ENCODE measurements at regions not wholly inside any gene's neighbourhood (a gene's known extent, or its start where the extent isn't known, plus 50 kb on each side); places are given as distances from the start of the nearest gene placed in this dataset.
"Not testable (repeated sequence)": the region's sequence is repeated elsewhere in the genome, so short reads cannot be mapped to it uniquely, and the experiment has no call there.

DNA sequence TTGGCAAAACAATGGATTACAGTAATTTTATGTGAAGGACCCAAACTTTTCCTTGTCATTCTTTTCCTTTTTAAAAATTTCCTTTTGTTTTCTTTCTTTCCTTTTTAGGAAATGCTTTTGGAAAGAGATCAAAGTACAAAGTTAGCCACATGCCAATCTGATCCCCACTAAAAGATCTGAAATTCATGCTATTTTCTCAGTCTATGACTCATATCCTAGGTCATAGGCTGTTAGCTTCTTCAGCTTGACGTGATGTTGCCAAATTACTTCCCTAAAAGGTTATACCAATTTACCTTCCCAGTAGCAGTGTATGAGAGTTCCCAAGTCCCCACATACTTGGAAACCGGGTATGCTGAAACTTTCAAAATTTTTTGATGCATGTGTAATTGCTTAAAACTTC is 355.3 kb downstream of the INSIG2 start:
- no peak for DNase-seq

DNA sequence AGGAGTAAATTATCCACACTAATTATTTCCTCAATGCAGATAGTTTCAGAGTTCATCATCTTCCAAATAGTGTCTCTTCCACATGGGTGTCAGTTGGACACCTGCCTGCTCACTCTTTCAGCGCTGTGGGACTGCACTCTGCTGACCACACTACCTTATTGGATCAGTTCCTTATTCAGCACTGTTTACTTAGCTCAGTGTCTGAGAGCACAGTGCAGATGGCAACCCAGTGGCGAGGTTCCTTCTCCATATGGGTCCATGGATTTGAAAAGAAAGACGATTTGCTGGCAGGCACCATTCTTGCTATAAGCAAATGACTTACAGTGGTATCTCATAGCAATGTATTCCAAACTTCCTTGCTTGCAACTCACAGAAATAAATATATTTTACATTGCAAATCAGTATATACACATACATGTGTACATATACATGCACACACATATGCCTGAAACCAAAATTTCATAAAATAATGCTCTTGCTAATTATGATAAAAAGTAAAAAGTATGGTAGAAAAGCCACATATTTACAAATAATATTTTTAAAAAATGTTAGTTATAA is 354.8 kb downstream of the INSIG2 start:
- DNase-seq: no peak

DNA sequence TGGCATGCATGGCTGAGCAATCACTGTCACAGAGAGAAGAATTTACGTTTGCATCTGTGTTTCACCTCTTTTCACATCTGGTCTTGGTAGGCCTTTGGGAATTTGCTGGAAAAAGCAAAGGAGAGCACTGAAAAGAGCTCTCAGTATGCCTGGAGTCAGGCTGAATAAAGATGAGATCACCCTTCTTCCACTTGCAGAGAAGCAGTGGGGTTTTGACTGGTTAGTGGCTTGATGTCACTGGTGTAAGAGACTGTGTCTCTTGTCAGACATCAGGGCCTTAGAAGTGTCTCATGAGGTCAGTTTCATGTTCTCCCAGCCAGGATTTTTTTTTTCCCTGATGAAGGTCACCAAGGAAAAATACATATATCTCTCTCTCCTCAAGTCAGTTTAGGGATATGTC is 353.8 kb downstream of the INSIG2 start:
- no peak for DNase-seq

DNA sequence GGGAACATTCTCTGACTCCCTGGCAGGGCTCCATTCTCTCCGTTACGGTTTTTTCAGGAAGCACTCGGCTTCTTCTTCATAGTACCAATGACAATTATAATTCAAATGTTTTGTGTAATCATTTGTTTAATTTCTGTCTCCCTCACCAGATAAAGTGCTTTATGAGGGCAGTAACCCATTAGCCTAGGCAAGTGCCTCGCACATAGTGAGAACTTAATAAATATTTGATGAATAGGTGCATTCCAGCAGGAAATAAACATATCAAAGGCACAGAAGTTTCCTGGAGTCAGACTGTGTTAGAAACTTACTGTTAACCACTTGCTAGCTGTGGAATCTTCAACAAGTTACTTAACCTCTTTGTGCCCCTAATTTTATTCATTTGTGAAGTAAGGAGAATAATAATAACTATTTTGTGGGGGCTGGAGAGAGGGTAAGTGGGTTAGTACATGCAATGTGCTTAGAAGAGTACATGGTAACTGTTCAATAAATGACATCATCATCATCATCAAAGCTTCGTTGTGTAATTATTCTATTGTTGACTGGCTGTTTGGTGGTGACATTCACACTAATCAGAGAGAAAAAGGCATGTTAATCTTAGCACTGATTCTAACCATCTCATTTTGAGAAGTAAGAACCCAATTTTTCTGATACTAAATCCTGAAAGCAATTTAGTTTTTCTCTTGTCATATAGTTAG is 352.3 kb downstream of the INSIG2 start:
- DNase-seq: no peak

DNA sequence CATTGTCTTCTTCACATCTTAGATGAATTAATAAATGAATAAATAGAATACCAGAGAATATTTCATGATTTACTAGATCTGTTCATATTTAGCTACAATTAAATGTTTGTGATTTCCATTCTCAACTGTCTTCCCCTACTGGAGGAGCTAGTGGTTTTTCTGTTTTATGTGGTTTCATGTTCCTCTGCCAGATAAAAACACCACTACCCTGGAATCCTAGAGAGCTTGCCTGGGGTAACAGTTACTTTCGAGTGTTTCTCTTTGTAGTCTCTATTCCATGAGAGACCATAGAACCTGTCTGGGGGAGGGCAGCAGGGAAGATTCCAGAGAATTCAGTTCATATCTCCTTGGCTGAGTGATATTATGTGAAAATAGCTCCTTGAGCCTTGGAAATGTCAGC is 349.2 kb downstream of the INSIG2 start:
- DNase-seq: no peak

DNA sequence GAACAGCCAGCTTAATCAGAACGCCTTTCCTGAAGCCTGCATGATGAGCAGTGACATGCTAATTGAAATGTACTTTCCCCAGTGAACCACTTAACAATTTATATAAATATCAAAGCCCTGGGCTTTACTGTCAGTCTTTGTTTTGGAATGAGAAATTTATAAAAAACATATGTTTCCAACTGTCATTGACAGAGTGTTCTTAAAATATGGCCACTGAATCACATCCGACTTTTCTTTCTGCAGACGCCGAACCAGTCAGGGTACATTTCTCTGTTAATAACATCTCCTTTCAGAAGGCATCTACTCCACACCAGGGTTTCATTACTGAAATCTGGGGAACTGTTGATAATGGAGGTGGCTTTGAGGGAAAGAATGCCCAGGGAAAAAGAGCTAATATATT is 343.7 kb downstream of the INSIG2 start:
- DNase-seq: no peak

DNA sequence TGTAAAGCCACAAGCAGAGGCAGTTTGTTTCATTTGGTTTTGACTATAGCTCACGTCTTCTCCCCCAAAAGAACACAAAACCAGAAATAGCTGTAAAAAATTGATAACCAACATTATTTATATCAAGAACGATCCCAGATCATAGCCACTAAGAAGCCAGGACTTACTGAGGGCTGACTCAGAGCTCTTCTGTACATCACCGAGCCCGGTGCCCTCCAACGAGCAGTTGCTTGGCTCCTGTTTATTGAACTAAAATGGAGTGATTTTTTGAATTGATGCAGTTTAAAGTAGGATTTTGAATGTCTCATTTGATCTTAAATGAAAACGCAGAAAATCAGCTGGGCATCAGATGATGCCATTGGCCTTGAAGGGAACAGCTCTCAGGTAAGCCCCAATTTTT is 343.3 kb downstream of the INSIG2 start:
- no peak for DNase-seq

DNA sequence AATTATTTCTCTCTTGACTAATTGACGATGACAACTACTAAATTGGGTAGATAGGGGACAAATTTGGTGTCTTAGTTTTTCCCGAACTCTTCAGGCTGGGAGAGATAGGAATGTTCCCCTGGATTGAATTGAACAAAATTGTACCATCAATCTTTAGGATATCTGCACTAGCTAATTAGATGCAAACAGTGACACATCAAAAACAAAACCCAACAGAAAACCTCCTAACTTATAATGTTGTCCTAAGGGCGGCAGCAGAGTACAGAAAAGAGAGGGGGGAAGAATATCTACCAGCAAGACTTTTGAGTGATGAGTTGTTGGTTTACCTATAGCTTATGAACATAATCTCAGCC is 342.9 kb downstream of the INSIG2 start:
- no peak for DNase-seq

DNA sequence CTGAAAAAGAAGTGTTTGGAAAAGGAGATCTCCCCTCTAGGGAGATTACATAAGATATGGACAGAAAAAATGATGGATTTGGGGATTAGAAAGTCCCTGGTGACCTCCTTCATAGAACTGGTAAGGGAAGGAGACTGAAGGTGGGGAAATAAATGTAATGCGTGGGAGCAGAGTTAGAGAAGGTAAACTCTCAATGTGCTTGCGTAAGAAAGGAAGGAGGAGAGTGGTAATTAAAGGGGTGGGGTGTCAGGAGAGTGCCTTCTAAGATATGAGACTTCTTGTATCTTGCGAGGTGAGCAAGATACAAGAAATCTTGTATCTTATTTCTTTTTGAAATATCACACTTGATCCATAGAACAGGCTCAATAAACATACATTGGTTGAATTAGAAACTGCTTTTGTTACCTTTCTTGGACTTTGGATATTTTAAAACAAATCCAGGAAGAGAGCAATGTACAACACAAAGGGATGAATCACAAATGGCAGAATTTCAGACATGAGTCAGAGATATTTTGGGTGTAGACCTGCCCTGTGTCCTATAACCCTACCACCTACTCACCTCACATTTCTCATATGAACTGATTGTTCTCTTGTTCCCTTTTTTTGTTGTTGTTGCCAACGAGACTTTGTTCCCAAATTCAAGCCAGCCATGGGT is 342.4 kb downstream of the INSIG2 start:
- DNase-seq: no peak

DNA sequence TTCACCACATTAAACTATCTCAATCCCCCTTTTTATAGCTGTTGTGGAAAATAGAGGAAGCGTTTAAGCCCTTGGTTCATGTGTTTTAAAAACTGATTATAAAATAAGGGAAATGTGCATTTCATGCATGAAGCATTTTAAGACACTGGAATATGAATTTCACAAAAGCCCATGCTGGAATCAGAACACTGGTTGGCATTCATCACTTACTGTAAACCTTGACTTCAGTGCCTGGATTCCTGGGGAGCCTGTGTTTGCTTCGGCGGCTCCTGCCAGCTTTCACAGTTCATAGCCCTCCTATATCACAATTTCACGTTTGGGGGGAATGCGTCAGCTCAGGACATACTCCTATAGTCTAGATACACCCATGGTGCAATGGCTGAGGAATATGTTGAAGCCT is 336.9 kb downstream of the INSIG2 start:
- DNase-seq: no peak

DNA sequence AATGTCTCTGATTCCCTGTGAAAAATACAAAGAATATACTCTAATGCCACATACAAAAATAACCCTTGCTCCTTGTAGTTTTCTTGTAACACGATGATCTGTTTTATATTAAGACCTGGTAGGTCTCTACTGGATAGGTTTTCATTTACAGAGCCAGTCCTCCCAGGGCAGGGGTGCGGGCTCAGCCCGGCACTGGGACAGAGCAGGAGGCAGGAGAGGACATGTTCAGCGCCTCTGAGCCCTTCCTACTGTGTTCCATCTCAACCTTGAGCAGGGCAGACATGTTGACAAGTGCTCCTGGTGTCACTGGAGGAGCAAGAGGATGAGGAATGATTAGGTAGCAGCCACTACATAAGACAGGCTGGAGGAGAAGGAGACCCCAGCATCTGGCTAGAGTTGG is 335.5 kb downstream of the INSIG2 start:
- DNase-seq: no peak

DNA sequence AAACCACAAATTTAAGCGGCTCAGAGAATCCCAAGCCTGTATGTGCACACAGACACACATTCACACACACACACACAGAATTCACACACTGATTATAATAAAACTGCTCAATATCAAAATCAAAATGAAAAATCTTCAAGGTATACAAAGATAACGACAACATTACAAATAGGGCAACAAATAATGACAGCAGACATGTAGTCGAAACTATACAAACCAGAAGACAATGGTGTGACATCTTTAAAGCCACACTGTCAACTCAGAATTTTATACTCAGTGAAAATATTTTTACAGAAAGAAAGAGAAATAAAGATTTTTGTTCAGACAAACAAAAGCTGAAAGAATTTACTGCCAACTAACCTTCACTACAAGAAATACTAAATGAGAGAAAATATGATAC is 333.4 kb downstream of the INSIG2 start:
- DNase-seq: no peak

DNA sequence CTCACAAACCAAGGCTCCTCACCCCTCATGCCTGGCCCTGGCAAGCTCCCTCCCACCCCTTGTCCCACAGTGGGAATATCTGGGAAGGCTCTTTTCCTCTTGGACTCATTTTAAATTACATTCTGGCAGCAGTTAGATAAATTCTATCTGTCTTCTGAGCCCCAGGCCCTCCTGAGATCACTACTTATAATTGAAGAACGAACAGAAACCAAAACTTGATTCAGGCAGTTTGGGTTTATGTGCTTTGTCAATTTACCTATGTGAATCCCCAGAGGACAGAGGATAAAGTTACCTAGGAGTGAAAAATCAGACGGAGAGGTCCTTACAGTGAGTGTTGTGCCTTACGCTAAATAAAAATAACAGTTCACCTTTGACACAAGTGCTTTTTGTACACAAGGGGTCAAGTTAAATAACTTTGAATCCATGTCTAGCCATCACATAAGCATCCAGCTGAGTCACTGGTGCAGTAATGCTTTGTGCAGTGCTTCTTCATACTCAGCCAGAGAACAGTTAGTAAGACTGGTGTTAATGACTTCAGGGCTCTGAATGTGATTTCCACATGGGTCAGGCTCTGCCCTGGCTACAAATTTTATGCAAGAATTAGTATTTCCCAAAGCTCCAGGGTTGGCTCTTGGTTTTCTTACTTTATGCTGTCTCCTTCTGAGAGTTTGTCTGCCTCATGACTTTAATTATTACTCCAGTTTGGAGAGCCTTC is 329.3 kb downstream of the INSIG2 start:
- DNase-seq: no peak

DNA sequence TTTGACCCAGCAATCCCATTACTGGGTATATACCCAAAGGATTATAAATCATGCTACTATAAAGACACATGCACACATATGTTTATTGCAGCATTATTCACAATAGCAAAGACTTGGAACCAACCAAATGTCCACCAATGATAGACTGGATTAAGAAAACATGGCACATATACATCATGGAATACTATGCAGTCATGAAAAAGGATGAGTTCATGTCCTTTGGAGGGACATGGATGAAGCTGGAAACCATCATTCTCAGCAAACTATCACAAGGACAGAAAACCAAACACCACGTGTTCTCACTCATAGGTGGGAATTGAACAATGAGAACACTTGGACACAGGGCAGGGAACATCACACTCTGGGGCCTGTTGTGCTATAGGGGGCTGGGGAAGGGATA is 326.9 kb downstream of the INSIG2 start:
- not testable (repeated sequence) for DNase-seq

DNA sequence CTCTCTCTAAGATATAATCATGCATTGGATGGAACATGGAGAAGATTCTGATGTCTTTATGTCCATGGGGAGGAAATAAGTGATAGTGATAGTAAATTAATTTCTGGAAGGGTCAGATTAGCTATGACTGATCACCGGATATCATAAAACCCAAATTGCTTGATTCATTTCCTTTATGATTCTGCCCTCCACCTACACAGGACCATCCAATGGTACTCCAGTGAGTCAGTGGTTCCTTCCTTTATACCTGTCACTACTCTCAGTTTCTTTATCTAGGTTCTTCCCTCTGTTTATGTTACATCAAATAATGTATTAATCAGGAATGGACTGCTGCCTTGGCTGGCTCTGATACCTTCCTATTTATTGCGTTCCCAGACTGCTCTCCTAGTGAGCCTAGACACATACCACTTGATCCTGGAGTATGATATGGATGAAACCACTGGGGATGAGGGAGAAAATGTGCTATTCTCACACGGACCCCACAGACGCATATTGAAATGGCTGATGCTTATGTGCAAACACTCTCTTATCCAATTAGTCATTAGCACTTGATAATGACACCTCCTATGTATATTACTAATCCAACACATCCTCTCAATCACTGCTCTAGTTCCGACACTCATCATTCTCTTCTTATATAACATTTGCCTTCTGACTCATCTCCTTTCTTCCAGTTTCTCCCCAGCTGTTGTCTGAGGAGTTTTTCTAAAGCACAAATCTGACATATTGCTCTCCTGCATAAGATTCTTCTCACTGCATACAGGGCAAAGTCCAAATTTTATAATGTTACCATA is 315.6 kb downstream of the INSIG2 start:
- no peak for DNase-seq

DNA sequence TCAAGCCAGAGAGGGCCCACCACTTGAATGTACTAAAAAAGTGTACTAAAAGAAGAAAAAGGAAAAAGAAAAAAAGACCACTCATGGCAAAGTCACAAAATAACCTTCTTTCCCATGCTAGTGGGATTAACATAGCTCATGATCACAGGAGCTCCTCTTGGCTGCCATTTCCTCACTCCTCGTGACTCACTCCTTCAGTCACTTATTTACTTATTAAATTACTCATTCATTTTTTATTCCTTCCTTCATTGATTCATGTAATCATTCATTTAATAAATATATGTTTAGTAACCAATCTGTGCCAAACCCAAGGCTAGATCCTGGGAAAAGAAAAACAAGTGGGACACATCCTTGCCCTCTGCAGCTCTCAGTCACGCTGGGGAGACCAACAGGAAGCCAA is 300.5 kb downstream of the INSIG2 start:
- DNase-seq: no peak

DNA sequence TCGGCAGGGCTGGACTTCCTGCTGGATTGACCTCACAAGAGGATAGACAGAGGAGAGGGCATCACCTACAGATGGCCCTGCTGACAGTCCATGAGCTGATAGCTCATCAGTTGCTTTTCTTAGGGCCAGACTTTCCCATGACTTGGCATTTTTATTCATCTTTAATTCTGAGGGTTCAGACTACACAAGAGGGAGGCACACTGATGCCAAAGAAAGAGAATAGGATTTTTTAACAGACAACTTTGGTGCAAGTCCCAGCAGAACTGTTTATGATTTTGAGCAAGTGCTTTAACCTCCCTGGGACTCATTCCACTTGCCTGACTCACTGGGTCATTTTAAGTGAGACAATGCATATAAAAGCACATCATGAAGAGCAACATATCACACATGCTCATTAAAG is 299.2 kb downstream of the INSIG2 start:
- DNase-seq: no peak

DNA sequence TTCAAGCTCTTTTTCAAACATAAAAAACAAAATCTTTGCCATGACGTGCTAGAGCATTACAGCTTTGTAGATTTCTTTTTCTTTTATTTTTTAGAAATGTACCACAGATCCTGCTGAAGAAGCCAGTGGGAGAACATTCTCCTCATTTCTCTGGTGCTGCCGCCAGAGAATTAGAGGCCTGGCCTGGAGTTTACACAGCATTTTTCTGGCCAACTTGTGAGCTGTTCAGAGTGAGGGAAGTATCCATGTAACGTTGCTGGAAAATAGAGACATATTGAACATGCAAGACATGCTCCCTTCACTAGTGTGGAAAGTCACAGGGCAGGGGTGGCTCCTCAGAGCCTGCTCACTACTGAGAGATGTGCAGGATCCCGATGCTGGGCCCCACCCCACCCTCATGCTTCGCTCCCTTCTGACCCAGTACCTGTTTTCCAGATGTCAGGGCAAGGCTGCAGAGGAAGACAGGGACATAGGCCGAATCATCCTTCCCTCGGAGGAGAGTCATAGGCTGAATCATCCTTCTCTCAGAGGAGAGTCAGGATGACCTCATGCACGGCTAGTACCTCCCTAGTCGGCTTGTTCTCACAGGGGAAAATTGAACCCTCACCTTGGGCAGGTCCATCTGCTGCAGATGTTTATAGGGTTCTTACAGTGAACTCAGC is 298.5 kb downstream of the INSIG2 start:
- DNase-seq: no peak

DNA sequence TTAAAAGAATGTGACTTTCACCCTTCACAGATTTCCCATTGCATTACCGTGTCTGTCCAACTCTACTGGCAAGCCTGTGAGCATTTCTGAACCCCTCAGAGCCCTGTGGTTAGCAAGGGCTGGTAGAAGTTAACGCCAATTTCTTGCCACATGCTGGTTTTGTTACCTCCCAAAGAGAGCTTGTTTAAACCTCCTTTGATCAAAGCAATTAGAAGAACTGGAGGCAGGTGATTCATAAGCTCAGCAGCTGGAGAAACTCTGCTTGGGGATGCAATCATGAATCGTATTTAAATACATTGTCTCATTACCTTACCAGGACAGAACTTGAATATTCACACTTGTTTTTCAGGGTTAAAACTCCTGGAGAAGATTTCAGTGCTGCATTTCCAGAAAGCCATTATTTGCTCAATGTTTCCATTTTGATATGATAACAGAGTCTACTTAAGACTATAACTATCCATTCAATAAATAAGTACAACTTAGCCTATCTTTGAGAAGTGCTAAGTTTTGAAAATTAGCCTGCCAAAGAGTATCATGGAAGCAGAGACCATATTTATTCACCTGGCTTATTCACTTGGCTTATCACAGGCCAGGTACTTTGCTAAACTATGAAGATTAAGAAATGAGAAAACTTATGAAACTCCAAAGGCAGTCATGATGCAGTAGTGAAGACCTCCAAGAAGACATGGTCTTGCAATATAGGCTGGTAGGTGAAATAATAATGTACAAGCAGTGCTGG is 292.8 kb downstream of the INSIG2 start:
- DNase-seq: no peak

DNA sequence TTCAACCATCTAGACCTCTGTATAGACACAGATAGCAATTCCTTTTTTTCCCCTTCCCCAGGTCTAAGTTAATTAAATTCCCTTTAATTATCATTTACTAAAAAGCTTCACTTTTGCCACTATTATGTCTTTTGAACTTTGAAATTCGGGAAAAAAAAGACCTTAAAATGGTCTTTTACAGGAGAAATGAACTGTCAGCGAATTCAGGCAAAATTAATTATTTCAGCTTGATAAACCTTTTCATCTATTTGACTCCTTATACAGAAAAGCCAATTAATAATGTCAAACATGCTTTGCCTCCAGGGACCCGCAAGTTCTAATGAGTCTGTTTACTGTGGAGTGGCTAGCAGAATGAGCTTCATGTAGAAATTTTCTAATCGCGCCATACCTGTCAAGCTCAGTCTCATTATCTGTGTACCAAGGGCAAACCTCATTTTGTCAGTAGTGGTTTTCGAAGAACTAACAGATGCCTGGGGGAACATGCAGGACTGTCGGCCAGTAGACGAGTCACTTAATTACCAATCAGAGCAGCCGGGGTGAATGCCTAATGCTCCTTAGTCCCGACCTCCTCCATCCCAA is 287.7 kb downstream of the INSIG2 start:
- no peak for DNase-seq

DNA sequence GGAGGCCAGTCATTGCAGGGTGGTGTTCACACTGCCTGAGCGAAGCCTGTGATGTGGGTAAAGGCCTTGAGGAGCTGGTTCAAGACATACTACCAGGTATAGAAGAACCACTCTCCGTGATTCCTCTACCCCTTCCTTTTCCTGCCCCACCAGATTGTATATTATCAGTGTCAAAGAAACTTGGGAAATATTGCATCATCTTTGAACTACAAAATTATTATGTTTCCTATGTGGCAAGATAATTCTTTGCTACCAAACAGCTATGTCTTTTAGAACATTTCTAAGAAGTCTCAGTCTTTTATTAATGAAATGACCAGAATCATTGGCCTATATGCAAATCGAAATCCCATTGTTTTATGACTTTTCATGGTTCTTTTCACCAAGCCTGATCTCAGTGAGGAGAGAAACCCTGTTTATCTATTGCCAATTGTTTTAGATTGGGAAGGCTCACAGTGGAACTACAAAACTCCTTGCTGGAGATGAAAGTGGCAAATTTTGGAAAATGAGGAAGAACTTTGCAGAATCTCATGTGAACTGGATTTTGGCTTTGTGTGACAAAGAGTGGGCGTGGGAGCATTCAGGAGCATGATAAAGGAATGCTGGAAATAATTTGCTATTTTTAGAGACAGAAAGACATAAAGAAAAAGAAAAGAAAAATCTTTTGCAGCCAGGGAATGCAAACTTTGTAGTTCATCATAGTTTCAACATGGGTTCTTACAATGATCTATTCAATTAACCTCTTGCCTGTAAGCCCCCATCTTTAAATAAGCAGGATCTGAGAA is 286.9 kb downstream of the INSIG2 start:
- no peak for DNase-seq
